HG02840 (cell line): ENCODE measurements at regions not wholly inside any gene's neighbourhood (a gene's known extent, or its start where the extent isn't known, plus 50 kb on each side); places are given as distances from the start of the nearest gene placed in this dataset.

ENCODE experiments used
- ATAC-seq: cut with Tn5 transposase; IDR thresholded peaks from one replicate; pipeline ENCODE4 v1.9.1; 2021; ENCODE audit warnings: mild to moderate bottlenecking, moderate library complexity, moderate number of reproducible peaks; ENCODE audit not compliant: unreplicated experiment, low FRiP score

DNA sequence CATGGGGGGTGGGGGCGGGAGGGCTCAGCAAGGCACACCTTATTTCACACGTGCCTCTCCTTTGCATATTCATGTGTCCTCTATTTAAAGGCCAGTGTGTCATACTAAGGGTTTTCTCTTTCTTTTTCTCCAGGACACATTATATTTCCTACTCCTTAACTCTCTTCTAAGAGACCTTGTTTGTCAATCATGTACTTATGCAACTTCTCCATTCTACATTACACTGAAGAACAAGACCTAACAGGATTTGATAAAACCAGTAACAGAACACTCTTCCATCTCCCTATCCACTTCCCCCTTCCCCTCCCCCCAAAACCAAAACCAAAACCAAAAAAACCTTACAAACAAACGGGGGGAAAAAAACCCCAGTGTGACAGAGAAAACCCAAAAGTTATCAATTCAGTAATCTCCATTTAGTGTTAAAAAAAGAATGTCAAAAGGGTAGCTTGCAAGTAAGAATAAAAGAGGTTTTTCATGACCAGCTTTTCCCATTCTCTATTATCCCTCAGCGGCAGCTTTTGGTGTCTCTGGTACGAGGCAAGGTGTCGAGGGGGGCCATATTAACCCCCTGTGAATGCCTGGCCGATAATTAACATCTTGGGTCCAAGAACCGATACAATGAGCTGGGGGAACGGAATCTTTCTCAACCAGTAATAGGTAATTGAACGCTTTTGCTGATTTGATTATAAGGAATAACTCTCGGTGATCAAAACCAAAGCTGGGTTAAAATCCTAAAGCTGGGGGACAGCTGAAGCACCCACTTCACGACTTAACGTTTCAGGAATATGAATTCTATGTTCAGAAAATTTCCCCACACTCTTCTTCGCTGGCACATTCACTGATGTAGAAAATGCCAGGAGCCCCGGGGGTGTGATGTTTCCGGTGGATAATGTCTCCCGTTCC lies 191.0 kb upstream of the TCF4 start:
- ATAC-seq, result no peak

DNA sequence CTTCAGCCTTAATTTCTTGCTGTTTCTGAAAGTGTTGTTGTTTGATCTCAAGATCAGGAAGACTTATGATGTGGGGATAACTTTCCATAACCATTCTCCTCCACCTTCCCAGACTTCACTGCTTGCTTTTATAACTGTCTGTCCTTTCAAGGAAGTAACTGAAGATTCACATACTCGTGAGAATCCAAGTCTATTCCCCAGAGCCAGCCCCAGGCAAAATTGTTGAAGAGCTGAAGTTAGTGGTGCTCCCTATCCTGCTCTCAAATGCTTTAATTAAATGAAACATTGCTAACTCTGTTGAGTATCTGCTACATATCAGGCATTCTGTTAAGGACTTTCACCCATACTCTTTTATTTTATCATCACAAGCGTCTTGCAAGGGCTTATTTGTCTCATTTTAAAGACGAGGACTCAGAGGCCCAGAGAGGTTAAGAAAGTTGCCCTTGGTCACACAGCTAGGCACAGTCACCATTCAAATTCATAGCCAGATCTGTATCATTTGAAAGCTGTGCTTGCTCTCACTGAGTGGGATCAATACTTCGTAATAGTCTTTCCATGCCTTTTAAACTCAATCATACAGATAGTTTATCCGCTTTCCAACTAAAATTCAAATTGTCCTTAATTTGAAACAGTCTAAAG lies 189.8 kb upstream of the TCF4 start:
- no peak for ATAC-seq

DNA sequence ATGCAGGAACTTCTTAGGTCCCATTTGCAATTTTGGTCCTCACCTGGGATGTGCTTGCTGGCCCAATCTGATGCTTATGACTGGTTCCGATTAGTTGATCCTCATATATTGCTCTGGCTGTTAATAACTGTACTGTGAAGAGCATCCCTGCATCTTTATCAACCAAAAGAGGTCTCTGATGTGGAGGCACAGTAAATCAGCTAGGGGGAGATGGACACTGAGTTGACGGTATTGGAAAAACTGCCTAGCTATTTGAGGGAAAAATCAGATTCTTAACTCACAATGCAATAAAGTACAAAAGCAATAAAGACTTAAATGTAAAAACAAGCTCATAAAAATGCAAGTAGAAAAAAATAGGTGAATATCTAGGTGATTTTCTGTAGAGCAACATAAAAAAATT lies 188.0 kb upstream of the TCF4 start:
- ATAC-seq, result no peak

DNA sequence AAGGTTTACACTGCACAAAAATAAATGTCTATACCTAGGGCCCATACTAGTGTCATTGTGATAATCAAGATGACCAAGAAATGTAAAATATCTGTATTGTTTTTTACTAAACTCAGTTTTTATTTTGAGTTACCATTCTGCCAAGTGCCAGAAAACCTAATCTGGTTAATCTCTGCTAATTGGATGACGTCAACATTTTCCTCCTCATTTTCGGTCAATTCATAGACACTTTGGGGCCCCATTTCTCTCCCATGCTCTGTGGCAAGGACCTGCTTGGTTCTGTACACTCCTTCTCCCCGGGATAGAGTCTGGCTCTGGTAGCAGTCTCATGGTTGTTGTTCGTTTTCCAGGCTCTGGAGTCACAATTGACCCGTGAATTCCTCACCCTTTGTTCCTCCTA lies 186.5 kb upstream of the TCF4 start:
- ATAC-seq, result no peak

DNA sequence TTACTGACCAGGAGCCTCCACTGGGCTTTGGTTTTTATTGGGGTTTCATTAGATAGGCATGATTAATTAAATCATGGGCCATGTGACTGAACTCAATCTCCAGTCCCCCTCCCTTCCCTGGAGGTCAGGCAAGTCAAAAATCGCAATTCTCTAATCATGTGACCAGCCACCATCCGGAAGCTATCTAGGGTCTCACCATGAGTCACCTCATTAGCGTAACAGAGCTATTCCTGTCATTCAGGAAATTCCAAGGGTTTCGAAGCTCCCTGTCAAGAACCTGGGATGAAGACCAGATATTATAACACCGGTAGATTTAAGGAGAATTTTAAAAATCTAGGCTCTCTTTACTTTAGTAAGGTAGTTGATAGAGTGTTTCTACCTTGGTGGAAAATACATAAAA lies 180.3 kb upstream of the TCF4 start:
- no peak for ATAC-seq

DNA sequence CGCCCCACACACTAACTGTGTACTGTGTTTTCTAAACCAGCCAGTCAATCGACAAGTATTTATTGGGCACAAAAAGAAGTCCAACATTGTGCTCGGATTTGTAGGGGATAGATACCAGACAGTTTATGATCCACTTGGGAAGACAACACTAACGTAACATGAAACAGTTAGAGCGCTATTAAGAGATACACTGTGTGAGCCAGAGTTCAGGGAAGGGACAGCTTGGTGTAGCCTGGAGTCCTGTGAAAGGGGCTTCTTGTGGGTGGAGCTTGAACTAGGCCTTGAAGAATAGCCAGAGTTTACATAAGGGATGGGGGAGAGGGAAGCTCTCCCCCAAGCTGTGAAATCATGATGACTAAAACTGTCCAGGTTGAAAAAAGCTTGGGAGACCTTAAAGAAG lies 176.4 kb upstream of the TCF4 start:
- no peak for ATAC-seq

DNA sequence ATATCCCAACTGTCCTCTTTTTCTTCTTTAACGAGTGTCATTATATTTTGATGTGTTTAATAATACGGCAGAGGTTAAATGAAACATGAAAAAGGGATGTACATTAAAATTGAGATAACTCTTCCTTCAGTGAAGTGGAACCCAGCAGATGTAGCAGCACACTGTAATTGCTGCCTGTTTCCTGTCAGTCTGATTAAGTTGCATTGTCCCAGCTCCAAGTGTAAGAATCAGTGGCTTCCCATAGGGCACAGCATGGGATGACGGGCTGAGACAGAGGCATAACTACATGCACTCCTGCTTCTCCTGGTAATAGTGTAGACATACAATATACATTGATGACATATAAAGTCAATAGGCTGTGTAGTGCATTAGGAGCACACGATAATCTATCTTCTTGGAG lies 175.8 kb upstream of the TCF4 start:
- ATAC-seq, result no peak

DNA sequence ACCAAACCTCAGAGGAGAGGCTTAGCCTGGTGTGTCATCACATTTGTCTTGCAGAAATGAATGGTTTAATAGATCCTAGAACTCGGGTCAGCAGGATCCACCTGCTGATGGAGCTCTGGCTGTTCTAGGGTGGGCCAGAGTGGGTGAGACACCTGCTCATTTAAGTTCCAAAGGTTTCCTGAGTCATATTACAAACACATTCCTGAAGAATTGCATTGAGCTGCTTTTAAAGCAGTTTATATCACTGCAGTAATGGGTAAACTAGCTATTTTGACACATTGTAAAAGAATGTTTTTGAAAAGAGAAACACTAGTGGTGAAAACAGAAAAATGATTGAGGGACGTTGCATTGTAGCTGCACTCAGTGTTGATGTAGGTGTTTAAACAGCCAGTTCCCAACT lies 175.3 kb upstream of the TCF4 start:
- ATAC-seq, result no peak

DNA sequence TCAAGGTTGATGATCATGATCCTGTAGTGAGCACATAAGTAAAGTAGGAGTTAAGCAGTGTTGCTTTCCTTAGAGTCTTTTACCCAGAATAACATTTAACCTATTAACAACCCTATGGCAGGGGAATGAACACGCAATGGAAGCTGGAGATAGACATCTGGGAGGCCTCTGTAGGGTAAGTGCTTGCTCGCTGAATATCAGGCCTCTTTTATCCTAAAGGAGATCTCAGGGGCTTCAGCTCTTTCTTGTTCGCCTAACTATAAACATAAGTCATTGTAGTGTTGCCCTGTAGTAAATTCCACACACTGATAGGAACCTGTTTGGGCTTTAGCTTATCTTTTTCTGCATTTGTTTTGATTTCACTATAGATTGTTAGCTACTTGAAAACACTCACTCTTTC lies 174.4 kb upstream of the TCF4 start:
- ATAC-seq, result no peak

DNA sequence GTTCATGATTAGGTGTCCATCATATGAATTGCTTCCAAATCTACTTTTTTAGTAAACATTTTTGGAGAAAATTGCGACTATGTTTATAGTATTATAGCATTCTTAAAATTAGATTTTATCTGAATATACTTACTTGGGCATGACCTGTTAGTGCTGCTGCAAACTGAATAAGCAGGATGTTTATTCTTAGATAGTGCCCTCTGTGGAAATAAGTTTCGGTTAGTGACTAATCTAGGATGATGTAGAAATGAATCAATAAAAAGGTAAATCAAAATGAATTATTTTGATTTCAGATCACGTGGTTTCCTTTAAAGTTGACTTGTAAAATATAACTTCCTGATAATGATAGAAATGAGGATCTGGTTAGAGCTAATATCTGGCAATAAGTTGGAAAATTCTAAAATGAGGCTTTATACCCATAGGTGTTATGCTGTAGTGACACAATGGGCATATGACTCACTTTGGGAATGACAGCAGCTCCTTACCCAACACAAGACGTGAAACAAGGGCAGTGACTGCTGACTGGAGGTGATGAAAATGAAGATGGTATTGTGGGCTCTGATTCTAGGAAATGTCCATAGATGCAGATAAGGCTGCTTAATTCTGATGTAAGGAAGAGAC lies 165.8 kb upstream of the TCF4 start:
- ATAC-seq, result no peak

DNA sequence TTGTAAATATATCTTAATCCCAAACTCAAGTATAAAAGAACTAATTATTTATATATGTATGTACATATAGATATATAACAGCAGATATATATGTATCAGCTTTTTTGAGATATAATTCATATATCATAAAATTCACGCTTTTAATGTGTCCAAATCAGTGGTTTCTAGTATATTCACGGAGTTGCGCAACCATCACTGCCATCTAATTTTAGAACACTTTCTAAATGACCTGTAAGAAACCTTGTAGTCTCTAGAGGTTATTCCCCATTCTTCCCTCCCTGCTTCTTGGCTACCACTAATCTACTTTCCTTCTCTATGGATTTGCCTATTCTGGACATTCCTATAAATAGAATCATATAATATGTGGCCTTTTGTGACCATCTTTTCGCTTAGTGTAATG lies 163.5 kb upstream of the TCF4 start:
- ATAC-seq, result no peak

DNA sequence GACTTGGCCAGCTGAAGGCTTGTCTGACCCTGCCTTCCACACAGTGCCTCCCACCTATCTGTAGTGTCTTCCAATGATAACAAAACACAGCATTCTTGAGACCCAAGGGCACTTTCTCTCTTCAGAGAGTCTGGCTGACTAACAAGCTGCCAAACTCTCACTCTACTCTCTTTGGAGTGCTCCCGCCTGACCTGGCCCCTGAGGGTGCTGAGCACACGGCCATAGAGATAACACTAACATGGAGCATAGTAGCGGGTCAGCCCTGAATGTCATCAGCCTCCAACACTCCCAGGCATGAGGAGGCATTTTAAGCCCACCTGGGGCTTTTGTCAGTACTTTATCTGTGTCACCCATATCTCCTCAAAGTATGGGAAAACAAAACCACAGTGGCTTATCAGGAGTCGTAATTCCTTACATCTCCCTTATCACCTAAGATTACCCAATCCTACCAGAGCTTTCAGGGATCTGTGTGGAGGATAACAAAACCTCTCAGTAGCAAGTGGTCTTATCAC lies 160.3 kb upstream of the TCF4 start:
- no peak for ATAC-seq

DNA sequence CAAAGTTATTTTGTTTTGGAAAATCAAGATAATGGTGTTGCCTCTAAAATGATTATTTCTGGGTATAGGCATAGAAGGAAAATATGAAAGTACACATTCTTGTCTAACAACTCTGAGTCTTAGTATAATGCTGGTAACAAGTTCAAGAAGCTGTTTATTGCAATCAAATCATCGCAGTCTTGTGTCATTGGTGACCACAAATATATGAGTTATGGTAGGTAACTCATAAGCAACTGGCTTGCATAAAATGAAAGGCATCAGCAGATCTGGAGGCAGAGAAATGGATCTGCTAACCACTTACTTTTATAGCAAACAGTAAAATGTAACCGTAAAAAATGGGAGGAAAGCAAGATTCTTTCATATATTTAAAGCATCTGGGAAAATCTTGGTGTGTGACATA lies 156.2 kb upstream of the TCF4 start:
- ATAC-seq, result no peak

DNA sequence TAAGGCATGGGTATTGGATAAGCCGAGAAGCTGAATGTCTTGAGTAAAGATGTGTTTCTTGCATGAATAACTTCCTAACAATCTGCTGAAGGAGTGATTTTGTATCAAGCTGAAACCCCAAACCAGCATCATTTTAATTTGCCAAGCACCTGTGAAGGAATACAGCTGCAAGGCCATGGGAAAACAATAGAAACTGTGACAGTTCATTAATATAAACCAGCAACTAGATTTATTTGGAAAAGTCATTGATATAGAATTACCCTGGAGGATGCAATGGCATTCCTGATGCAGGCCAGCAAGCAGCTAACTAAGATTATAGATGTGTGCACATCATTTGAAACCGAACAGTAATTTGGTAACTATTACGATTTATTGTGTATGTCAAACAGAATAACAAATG lies 155.7 kb upstream of the TCF4 start:
- no peak for ATAC-seq

DNA sequence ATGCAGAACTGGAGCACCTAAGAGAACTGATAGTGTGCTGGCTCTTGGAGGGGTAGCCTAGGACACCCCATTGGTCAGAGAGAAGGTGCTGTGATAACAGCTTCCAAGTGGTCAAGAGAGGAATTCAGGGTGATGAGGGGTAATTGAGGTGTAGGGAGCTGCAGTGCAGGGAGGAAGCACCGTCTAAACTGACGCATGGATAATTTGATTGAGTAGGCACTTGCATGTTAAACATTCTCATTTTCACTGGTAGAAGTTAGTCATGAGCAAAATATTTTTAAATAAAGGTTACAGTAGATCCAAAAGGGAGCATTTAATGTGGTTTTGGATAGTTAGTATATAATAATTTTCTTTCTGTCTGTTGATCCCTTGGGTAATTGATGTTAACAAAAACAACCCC lies 155.1 kb upstream of the TCF4 start:
- no peak for ATAC-seq

DNA sequence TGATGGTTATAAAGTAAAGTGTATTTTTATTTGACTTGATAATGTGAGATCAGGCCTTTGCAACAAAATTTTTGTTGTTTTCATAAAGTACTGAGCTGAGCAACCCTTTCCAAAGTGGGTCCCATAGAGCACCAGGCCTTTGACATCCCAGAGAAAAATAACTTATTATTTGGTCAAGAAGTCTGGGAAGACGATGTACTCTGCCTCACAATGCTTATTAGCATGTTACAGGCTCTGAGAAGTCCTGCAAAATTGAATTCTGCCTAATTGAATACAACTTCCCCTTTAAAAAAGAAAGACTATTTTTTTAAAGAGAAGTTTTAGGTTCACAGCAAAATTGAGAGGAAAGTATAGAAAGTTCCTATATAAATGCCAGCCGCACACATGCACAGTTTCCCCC lies 151.5 kb upstream of the TCF4 start:
- no peak for ATAC-seq

DNA sequence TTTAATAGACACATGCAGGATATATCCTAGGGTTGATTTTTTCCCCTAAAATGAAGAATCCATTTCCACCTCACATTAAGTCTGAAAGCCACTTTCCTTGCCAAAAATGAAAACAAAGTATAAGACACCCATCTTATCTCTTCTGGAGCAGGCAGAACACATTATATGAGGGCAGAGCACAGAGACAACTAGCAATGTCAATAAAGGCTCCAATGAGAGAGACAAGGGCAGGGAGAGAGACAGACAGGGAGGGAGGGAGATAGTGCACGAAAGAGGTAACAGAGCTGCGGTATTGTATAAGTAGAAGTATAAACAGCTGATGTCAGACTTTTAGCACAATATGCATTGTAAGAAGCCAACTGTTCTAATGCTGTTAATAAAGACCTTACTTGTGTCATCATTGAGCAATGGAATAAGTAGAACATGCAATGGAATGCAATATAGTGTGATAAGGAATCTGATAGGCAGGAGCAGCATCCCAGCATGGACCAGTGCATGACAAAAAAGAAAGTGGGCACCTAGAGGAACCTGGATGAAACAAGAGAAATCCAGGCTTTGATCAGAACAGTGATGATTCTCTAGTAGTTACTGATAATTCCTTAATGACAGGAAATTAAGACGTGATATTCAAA lies 150.6 kb upstream of the TCF4 start:
- ATAC-seq, result no peak

DNA sequence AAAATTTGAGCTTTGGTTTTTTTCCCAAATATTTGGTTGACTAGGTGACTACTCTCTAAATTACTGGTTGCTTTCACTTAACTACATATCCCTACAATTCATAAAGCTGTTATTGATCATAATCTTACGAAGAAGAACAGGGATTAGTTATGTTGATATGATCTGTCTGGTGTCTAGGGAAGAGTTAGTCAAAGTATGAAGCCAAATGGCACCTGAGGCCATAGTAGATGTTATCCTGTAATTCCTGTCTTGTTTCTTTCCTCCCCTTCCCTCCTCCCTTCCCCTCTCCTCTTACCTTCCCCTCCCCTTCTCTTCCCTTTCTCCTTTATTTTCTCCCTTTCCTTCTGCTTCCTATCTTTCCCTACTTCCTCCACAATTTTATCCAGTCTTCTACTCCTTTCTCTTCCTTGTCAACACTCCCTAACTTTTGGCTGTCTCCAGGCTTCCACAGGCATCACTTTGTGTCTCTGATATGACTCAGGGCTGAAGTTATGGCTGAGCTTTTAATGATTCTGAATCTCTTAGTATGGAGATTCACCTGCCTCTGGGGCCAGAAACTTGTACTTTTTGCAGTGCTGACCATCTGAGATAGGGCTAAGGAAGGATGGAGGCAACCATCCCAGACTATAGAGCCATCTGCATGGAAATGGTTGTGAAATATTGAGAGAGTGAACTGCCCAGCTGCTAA lies 149.9 kb upstream of the TCF4 start:
- ATAC-seq, result no peak

DNA sequence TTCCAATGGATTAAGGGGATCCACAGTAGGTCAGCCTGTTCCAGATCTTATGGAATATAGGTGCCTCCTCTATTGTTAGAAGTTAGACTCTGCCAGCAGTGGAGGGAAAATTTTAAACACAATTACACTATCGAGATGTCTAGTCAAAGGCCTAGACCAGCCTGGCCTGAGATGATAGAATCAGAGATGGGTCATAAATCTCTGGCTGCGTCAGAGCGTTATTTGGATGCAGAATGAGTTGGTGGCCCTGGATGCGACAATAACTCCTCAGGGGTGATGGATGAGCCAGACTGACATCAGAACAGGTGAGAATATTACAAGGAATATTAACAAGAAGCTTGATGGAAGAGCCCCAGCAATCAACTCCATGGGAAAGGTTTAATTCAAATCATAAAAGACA lies 149.3 kb upstream of the TCF4 start:
- ATAC-seq, result no peak

DNA sequence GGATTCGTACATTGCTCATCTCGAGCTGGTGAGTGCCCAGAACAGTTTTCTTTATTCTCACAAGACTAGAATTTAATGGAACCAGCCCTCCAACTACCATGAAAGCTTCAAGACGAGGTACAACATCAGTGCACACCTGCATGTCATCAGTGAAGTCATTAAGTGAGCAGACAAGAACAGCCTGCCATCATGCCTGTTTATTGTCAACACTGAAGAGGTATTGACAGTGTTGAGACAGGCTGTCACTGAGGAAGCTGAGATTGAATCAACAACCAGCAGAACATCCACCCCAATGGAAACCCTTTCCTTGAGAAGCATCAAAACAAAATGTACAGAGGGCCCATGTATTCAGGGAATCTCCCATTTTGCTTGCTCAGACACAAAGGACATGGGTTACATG lies 148.0 kb upstream of the TCF4 start:
- ATAC-seq, result no peak
